K562 (cell line): ENCODE measurements at regions not wholly inside any gene's neighbourhood (a gene's known extent, or its start where the extent isn't known, plus 50 kb on each side); places are given as distances from the start of the nearest gene placed in this dataset.
A peak's percentile ranks its signal among the peaks of the same experiment; 100 is the strongest.

Source experiments
- HEY1 ChIP-seq: fragments of 250-450 bp; sonication (Bioruptor Pico); IDR thresholded peaks from 2 replicates; pipeline ENCODE4 v1.5.0; 2020; ENCODE audit warnings: mild to moderate bottlenecking, moderate library complexity, borderline replicate concordance
- HNRNPL ChIP-seq: fragments of 200-400 bp; formaldehyde crosslinking; IDR thresholded peaks from 2 replicates; pipeline ENCODE4 v1.6.1; 2017; ENCODE audit warnings: low read depth, mild to moderate bottlenecking, low read length
- HSF4 ChIP-seq: fragments of 250-450 bp; sonication (Bioruptor Pico); IDR thresholded peaks from 2 replicates; pipeline ENCODE4 v2.1.2; 2022; ENCODE audit warnings: mild to moderate bottlenecking, moderate library complexity, borderline replicate concordance
- ID3 ChIP-seq, 2 experiments: fragments of 250-450 bp in 1 of 2; fragments of 450-650 bp in 1 of 2; sonication (Bioruptor Pico) in 1 of 2; IDR thresholded peaks; 2 replicates each; pipeline versions ENCODE4 v1.6.1 to v1.8.0; 2016 to 2021; ENCODE audit warnings: mild to moderate bottlenecking in 2 of 2, moderate library complexity in 2 of 2, missing compliant biosample characterization in 1 of 2, missing genetic modification characterization in 1 of 2
- JUNB ChIP-seq: fragments of 450-650 bp; formaldehyde crosslinking; conservative IDR thresholded peaks from 2 replicates; pipeline ENCODE4 v1.4.0; 2020; ENCODE audit warnings: mild to moderate bottlenecking
- MNT ChIP-seq, 2 experiments: fragments of 450-650 bp; conservative IDR thresholded peaks; 2 replicates each; pipeline ENCODE4 v1.6.1; 2017; ENCODE audit warnings: mild to moderate bottlenecking in 2 of 2, moderate library complexity in 2 of 2
- NR2C1 ChIP-seq, 2 experiments: fragments of 450-650 bp; IDR thresholded peaks; 2 replicates each; pipeline ENCODE4 v1.6.1; 2017; ENCODE audit warnings: mild to moderate bottlenecking in 2 of 2, antibody characterized with exemption in 1 of 2, inconsistent platforms in 1 of 2, missing compliant biosample characterization in 1 of 2, missing genetic modification characterization in 1 of 2
- POLR2B ChIP-seq: fragments of 450-650 bp; IDR thresholded peaks from 2 replicates; pipeline ENCODE4 v1.6.1; 2018; ENCODE audit warnings: low read depth; ENCODE audit not compliant: partially characterized antibody
- PURB ChIP-seq: sonication (generic); formaldehyde crosslinking; IDR thresholded peaks from 2 replicates; pipeline ENCODE4 v1.9.0; 2021; ENCODE audit warnings: low read depth, mild to moderate bottlenecking, missing genetic modification reagents
- ZNF586 ChIP-seq: fragments of 450-650 bp; formaldehyde crosslinking; conservative IDR thresholded peaks from 2 replicates; pipeline ENCODE4 v1.4.0; 2020; ENCODE audit warnings: mild to moderate bottlenecking, moderate library complexity
- TF ChIP-seq, protein P1 (sequence below): fragments of 250-450 bp; sonication (Bioruptor Pico); IDR thresholded peaks from 2 replicates; pipeline ENCODE4 v1.5.0; 2021
- TF ChIP-seq, protein P2 (sequence below): fragments of 450-650 bp; IDR thresholded peaks from 2 replicates; pipeline ENCODE4 v1.6.1; 2014; ENCODE audit warnings: low read depth, mild to moderate bottlenecking, moderate library complexity, borderline replicate concordance
- TF ChIP-seq, protein P3 (sequence below), 3 experiments: fragments of 200-800 bp in 1 of 3; fragments of 250-450 bp in 1 of 3; fragments of 450-650 bp in 1 of 3; sonication (Bioruptor Pico) in 1 of 3; sonication (Bioruptor generic) in 1 of 3; formaldehyde crosslinking in 1 of 3; IDR thresholded peaks; 2 replicates each; pipeline versions ENCODE4 v1.6.1 to v1.8.0; 2016 to 2022; ENCODE audit warnings: mild to moderate bottlenecking in 2 of 3, missing genetic modification characterization in 2 of 3, missing compliant biosample characterization in 1 of 3, moderate library complexity in 1 of 3
- TF ChIP-seq, protein P4 (sequence below): sonication (generic); formaldehyde crosslinking; IDR thresholded peaks from 2 replicates; pipeline ENCODE4 v1.8.1; 2022; ENCODE audit warnings: missing genetic modification reagents

- TF ChIP-seq, protein P1, sequence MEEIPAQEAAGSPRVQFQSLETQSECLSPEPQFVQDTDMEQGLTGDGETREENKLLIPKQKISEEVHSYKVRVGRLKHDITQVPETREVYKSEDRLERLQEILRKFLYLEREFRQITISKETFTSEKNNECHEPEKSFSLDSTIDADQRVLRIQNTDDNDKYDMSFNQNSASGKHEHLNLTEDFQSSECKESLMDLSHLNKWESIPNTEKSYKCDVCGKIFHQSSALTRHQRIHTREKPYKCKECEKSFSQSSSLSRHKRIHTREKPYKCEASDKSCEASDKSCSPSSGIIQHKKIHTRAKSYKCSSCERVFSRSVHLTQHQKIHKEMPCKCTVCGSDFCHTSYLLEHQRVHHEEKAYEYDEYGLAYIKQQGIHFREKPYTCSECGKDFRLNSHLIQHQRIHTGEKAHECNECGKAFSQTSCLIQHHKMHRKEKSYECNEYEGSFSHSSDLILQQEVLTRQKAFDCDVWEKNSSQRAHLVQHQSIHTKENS (CRISPR knock-in tag): no peak
- TF ChIP-seq HNRNPL: no peak
- TF ChIP-seq ID3 (CRISPR knock-in tag; IDR thresholded peaks at IDR 0.05): no peak
- TF ChIP-seq ID3 (tag; IDR thresholded peaks at IDR 0.05): 0 out of 2 replicates have a peak, but pooled peaks have one; percentile 58
- TF ChIP-seq HSF4: no peak
- TF ChIP-seq POLR2B: no peak
- TF ChIP-seq HEY1 (CRISPR knock-in tag): no peak
- TF ChIP-seq, protein P2, sequence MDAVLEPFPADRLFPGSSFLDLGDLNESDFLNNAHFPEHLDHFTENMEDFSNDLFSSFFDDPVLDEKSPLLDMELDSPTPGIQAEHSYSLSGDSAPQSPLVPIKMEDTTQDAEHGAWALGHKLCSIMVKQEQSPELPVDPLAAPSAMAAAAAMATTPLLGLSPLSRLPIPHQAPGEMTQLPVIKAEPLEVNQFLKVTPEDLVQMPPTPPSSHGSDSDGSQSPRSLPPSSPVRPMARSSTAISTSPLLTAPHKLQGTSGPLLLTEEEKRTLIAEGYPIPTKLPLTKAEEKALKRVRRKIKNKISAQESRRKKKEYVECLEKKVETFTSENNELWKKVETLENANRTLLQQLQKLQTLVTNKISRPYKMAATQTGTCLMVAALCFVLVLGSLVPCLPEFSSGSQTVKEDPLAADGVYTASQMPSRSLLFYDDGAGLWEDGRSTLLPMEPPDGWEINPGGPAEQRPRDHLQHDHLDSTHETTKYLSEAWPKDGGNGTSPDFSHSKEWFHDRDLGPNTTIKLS: no peak
- TF ChIP-seq ZNF586: no peak
- TF ChIP-seq, protein P3, sequence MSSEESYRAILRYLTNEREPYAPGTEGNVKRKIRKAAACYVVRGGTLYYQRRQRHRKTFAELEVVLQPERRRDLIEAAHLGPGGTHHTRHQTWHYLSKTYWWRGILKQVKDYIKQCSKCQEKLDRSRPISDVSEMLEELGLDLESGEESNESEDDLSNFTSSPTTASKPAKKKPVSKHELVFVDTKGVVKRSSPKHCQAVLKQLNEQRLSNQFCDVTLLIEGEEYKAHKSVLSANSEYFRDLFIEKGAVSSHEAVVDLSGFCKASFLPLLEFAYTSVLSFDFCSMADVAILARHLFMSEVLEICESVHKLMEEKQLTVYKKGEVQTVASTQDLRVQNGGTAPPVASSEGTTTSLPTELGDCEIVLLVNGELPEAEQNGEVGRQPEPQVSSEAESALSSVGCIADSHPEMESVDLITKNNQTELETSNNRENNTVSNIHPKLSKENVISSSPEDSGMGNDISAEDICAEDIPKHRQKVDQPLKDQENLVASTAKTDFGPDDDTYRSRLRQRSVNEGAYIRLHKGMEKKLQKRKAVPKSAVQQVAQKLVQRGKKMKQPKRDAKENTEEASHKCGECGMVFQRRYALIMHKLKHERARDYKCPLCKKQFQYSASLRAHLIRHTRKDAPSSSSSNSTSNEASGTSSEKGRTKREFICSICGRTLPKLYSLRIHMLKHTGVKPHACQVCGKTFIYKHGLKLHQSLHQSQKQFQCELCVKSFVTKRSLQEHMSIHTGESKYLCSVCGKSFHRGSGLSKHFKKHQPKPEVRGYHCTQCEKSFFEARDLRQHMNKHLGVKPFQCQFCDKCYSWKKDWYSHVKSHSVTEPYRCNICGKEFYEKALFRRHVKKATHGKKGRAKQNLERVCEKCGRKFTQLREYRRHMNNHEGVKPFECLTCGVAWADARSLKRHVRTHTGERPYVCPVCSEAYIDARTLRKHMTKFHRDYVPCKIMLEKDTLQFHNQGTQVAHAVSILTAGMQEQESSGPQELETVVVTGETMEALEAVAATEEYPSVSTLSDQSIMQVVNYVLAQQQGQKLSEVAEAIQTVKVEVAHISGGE (CRISPR knock-in tag; IDR thresholded peaks at IDR 0.05): no peak
- no peak for TF ChIP-seq JUNB (CRISPR knock-in tag)
- TF ChIP-seq, protein P4, sequence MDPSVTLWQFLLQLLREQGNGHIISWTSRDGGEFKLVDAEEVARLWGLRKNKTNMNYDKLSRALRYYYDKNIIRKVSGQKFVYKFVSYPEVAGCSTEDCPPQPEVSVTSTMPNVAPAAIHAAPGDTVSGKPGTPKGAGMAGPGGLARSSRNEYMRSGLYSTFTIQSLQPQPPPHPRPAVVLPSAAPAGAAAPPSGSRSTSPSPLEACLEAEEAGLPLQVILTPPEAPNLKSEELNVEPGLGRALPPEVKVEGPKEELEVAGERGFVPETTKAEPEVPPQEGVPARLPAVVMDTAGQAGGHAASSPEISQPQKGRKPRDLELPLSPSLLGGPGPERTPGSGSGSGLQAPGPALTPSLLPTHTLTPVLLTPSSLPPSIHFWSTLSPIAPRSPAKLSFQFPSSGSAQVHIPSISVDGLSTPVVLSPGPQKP: no peak
- TF ChIP-seq MNT (conservative IDR thresholded peaks at IDR 0.05): no peak
- no peak for TF ChIP-seq PURB (CRISPR knock-in tag)
- TF ChIP-seq NR2C1 (IDR thresholded peaks at IDR 0.05): no peak
- TF ChIP-seq NR2C1 (tag; IDR thresholded peaks at IDR 0.05): no peak
These were observed 110.2 kb downstream of the NAV1 start (continued) for GRCh38 chr1:201648907-201649721.
